SU-DHL-6 (cell line): ENCODE measurements at regions not wholly inside any gene's neighbourhood (a gene's known extent, or its start where the extent isn't known, plus 50 kb on each side); places are given as distances from the start of the nearest gene placed in this dataset.

Experiments used
- H2AFZ ChIP-seq: fragments of 200-600 bp; sonication (generic); 2 replicates; pipeline ENCODE4 v1.6.1; 2014; ENCODE audit warnings: low read depth, mild to moderate bottlenecking, moderate library complexity, mixed read lengths, antibody characterized with exemption, low read length; ENCODE audit not compliant: severe bottlenecking
- H3F3A ChIP-seq: fragments of 200-600 bp; shearing (Covaris generic); 2 replicates; pipeline ENCODE4 v1.6.0; 2016; ENCODE audit warnings: antibody characterized with exemption, mild to moderate bottlenecking; ENCODE audit not compliant: insufficient read depth
- H3K27ac ChIP-seq: fragments of 200-600 bp; sonication (generic); 2 replicates; pipeline ENCODE4 v1.5.1; 2016; ENCODE audit warnings: low read depth, mild to moderate bottlenecking, low read length, moderate library complexity, mixed read lengths
- H3K27me3 ChIP-seq: fragments of 200-600 bp; sonication (generic), shearing (Covaris generic); 2 replicates; pipeline ENCODE4 v1.6.0; 2014; ENCODE audit warnings: mild to moderate bottlenecking, low read length
- H3K36me3 ChIP-seq: fragments of 200-600 bp; sonication (generic); 2 replicates; pipeline ENCODE4 v1.6.1; 2014; ENCODE audit warnings: mild to moderate bottlenecking, low read length, mixed read lengths
- H3K4me2 ChIP-seq: fragments of 300-600, 200-600 bp; shearing (Covaris generic), sonication (generic); 2 replicates; pipeline ENCODE4 v1.6.0; 2014; ENCODE audit warnings: low read length, low read depth, mild to moderate bottlenecking; ENCODE audit not compliant: poor library complexity, severe bottlenecking
- H3K4me3 ChIP-seq: fragments of 200-600 bp; sonication (generic); 2 replicates; pipeline ENCODE4 v1.5.1; 2014; ENCODE audit warnings: antibody characterized with exemption, low read length, mild to moderate bottlenecking, mixed read lengths; ENCODE audit not compliant: insufficient read depth, poor library complexity, severe bottlenecking
- H3K79me2 ChIP-seq: fragments of 200-600 bp; sonication (generic); 2 replicates; pipeline ENCODE4 v1.6.1; 2014; ENCODE audit warnings: mild to moderate bottlenecking, low read length, moderate library complexity; ENCODE audit not compliant: insufficient read depth
- H3K9ac ChIP-seq: fragments of 200-600 bp; sonication (generic); 2 replicates; pipeline ENCODE4 v1.7.0; 2014; ENCODE audit warnings: mild to moderate bottlenecking, low read length
- H3K9me2 ChIP-seq: fragments of 200-600 bp; sonication (generic); replicated peaks from 2 replicates; pipeline ENCODE4 v1.6.1; 2014; ENCODE audit warnings: low read length; ENCODE audit not compliant: insufficient read depth
- H3K9me3 ChIP-seq: fragments of 200-600 bp; sonication (generic); 2 replicates; pipeline ENCODE4 v1.6.1; 2014; ENCODE audit warnings: low read length, mixed read lengths; ENCODE audit not compliant: insufficient read depth
- H4K20me1 ChIP-seq: fragments of 200-600 bp; sonication (generic); 2 replicates; pipeline ENCODE4 v1.6.1; 2014; ENCODE audit warnings: low read depth, mild to moderate bottlenecking, antibody characterized with exemption, low read length, moderate library complexity, mixed read lengths
- CTCF ChIP-seq: fragments of 200-600 bp; sonication (generic); IDR thresholded peaks from one replicate; pipeline ENCODE4 v1.5.1; 2017; ENCODE audit warnings: antibody characterized with exemption, mild to moderate bottlenecking, low read length, moderate library complexity; ENCODE audit not compliant: insufficient read depth, poor library complexity, severe bottlenecking
- EZH2phosphoT487 ChIP-seq: fragments of 200-600 bp; sonication (generic), shearing (Covaris generic); conservative IDR thresholded peaks from 2 replicates; pipeline ENCODE4 v1.6.1; 2018; ENCODE audit warnings: mild to moderate bottlenecking, antibody characterized with exemption, low read length, moderate library complexity, mixed read lengths

- H4K20me1 ChIP-seq, result no peaks in the 10 kb centered on the region
- H3F3A ChIP-seq, result no peaks in the 10 kb centered on the region
- H3K27ac ChIP-seq, result no peak overlapping the region
- H3K9me3 ChIP-seq, result no peaks in the 10 kb centered on the region
- H3K9ac ChIP-seq, result no peak overlapping the region
- H3K4me2 ChIP-seq, result no peak overlapping the region
- no peaks in the 10 kb centered on the region for H3K36me3 ChIP-seq
- H3K27me3 ChIP-seq, result no peaks in the 10 kb centered on the region
- no peak overlapping the region for H3K4me3 ChIP-seq
- no peak overlapping the region for H2AFZ ChIP-seq
- TF ChIP-seq EZH2phosphoT487, result no peak
- no peak for TF ChIP-seq CTCF
- no peaks in the 10 kb centered on the region for H3K79me2 ChIP-seq
- H3K9me2 ChIP-seq, result no peaks in the 10 kb centered on the region
Observed at GRCh38 chr3:107989661-107990060, 101.2 kb downstream of the CD47 start.

GRCh38 chr3:107988460-107989175 is 102.2 kb downstream of the CD47 start:
- Histone ChIP-seq H3K9me2 (no peaks in the 10 kb centered on the region), H3K27me3 (no peaks in the 10 kb centered on the region), H4K20me1 (no peaks in the 10 kb centered on the region), H3K79me2 (no peaks in the 10 kb centered on the region), H3K4me2 (no peak overlapping the region), H3K4me3 (no peak overlapping the region), H3K36me3 (no peaks in the 10 kb centered on the region), H3K9me3 (no peaks in the 10 kb centered on the region), H2AFZ (no peak overlapping the region), H3K9ac (no peak overlapping the region), H3F3A (no peaks in the 10 kb centered on the region), H3K27ac (no peak overlapping the region)
- no peak for TF ChIP-seq EZH2phosphoT487
- TF ChIP-seq CTCF, result no peak

GRCh38 chr3:107987036-107987939 is 103.5 kb downstream of the CD47 start:
- Histone ChIP-seq H3K4me2 (no peak overlapping the region), H3K27ac (no peak overlapping the region), H3K27me3 (no peaks in the 10 kb centered on the region), H3K9me3 (no peaks in the 10 kb centered on the region), H3K79me2 (no peaks in the 10 kb centered on the region), H2AFZ (no peak overlapping the region), H4K20me1 (no peaks in the 10 kb centered on the region), H3F3A (no peaks in the 10 kb centered on the region), H3K36me3 (no peaks in the 10 kb centered on the region), H3K9ac (no peak overlapping the region), H3K4me3 (no peak overlapping the region), H3K9me2 (no peaks in the 10 kb centered on the region)
- no peak for TF ChIP-seq EZH2phosphoT487
- no peak for TF ChIP-seq CTCF
